ENCODE measurements at regions not wholly inside any gene's neighbourhood (a gene's known extent, or its start where the extent isn't known, plus 50 kb on each side); places are given as distances from the start of the nearest gene placed in this dataset.

GRCh38 chr6:139528471-139528870 lies 154.0 kb upstream of the CITED2 start:
- Mint-ChIP-seq H3K27ac (no peak overlapping the region), H3K4me1 (peaks cover 9% of the 10 kb centered on the region), H3K36me3 (ENCODE audit: low read depth) (no peaks in the 10 kb centered on the region), H3K27me3 (ENCODE audit: insufficient read depth) (no peaks in the 10 kb centered on the region), H3K9me3 (peaks cover 9% of the 10 kb centered on the region), H3K4me3 (no peak overlapping the region)
- Histone ChIP-seq H3K27ac (ENCODE audit: low read depth, low read length) (no peak overlapping the region), H3K36me3 (ENCODE audit: control insufficient read depth, insufficient read depth, low read length) (no peaks in the 10 kb centered on the region), H3K4me3 (ENCODE audit: low read length) (no peak overlapping the region), H3K9ac (ENCODE audit: extremely low read depth, low read length, poor library complexity, severe bottlenecking) (no peak overlapping the region), H3K27me3 (ENCODE audit: control insufficient read depth, insufficient read depth, low read length, poor library complexity, severe bottlenecking) (no peaks in the 10 kb centered on the region), H3K9me3 (ENCODE audit: control insufficient read depth, low read length) (peaks cover 18% of the 10 kb centered on the region), H3K4me1 (ENCODE audit: control insufficient read depth, insufficient read depth, low read length) (peaks cover 7% of the 10 kb centered on the region)
- no peak for TF ChIP-seq CTCF (conservative IDR thresholded peaks at IDR 0.05)
- WGBS, 2 experiments (ENCODE audit: insufficient coverage in 1 of 2, insufficient read length in 1 of 2) = 95% methylated on average over 2 of the region's 2 CpGs; no CpG with 5 or more reads in 1 of the 2 experiments
- DNase-seq = no peak

GRCh38 chr6:139525415-139525814 lies 151.0 kb upstream of the CITED2 start:
- Histone ChIP-seq H3K27me3 (ENCODE audit: control insufficient read depth, insufficient read depth, low read length, poor library complexity, severe bottlenecking) (no peaks in the 10 kb centered on the region), H3K9me3 (ENCODE audit: control insufficient read depth, low read length) (peaks cover 18% of the 10 kb centered on the region), H3K4me1 (ENCODE audit: control insufficient read depth, insufficient read depth, low read length) (peaks cover 5% of the 10 kb centered on the region), H3K27ac (ENCODE audit: low read depth, low read length) (no peak overlapping the region), H3K36me3 (ENCODE audit: control insufficient read depth, insufficient read depth, low read length) (no peaks in the 10 kb centered on the region), H3K4me3 (ENCODE audit: low read length) (no peak overlapping the region), H3K9ac (ENCODE audit: extremely low read depth, low read length, poor library complexity, severe bottlenecking) (no peak overlapping the region)
- Mint-ChIP-seq H3K4me1 (peaks cover 11% of the 10 kb centered on the region), H3K36me3 (ENCODE audit: low read depth) (peaks cover 2% of the 10 kb centered on the region), H3K27ac (no peak overlapping the region), H3K4me3 (no peak overlapping the region), H3K27me3 (ENCODE audit: insufficient read depth) (no peaks in the 10 kb centered on the region), H3K9me3 (peaks cover 9% of the 10 kb centered on the region)
- WGBS, 2 experiments (ENCODE audit: insufficient coverage in 1 of 2, insufficient read length in 1 of 2) = 93 to 94% methylated on average over 2 of the region's 2 CpGs
- no peak for TF ChIP-seq CTCF (conservative IDR thresholded peaks at IDR 0.05)
- no peak for DNase-seq

- no peak for DNase-seq
- Mint-ChIP-seq H3K27ac (no peak overlapping the region), H3K27me3 (ENCODE audit: insufficient read depth) (no peaks in the 10 kb centered on the region), H3K4me1 (peaks cover 25% of the 10 kb centered on the region), H3K9me3 (peaks cover 7% of the 10 kb centered on the region), H3K4me3 (no peak overlapping the region), H3K36me3 (ENCODE audit: low read depth) (peaks cover 2% of the 10 kb centered on the region)
- 93% methylated on average over 1 of the region's 2 CpGs; no CpG with 5 or more reads in 1 of the 2 experiments for WGBS, 2 experiments (ENCODE audit: insufficient coverage in 1 of 2, insufficient read length in 1 of 2)
- Histone ChIP-seq H3K9me3 (ENCODE audit: control insufficient read depth, low read length) (peaks cover 18% of the 10 kb centered on the region), H3K27ac (ENCODE audit: low read depth, low read length) (no peak overlapping the region), H3K9ac (ENCODE audit: extremely low read depth, low read length, poor library complexity, severe bottlenecking) (no peak overlapping the region), H3K4me1 (ENCODE audit: control insufficient read depth, insufficient read depth, low read length) (peaks cover 8% of the 10 kb centered on the region), H3K27me3 (ENCODE audit: control insufficient read depth, insufficient read depth, low read length, poor library complexity, severe bottlenecking) (no peaks in the 10 kb centered on the region), H3K36me3 (ENCODE audit: control insufficient read depth, insufficient read depth, low read length) (no peaks in the 10 kb centered on the region), H3K4me3 (ENCODE audit: low read length) (no peak overlapping the region)
- TF ChIP-seq CTCF (conservative IDR thresholded peaks at IDR 0.05) = no peak
These were observed 149.5 kb upstream of the CITED2 start for GRCh38 chr6:139523986-139524385.

All from endodermal cell (in vitro differentiated cells).